ENCODE measurements at regions not wholly inside any gene's neighbourhood (a gene's known extent, or its start where the extent isn't known, plus 50 kb on each side); places are given as distances from the start of the nearest gene placed in this dataset.

DNA sequence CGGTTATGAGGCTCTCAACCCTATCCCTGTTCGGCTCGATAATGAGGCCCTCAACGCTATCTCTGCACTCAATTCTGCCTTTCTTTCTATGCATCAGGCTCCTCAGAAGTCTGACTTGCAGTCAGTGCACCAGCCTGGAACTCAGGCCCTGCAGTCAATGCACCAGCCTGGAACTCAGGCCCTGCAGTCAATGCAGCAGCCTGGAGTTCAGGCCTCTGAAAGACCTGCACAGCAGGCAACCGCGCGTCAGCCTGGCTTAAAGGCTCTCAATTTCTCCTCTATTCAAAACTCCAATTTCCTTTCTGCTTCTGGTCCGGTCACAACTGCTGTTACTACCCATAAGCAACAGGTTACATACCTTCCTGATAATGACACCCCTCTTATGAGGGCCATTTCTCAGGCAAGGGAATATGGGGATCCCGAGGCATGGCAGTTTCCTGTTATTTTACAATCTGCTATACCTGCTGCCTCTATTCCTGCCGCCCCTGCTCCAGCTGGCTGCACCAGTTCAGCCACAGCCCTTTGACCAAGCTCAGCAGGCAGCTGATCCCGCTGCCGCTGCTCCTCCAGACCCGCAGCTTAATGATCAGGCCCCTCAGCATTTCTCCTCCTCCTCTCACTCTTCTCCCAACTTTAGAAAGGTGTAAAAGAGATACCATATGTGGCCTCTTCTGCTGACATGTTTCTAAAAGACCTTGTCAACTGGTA lies 933.6 kb upstream of the FANCL start:
- Histone ChIP-seq H3K23ac (ENCODE audit: insufficient read length) (no peak overlapping the region), H4K91ac (replicated peaks; ENCODE audit: insufficient read length, low read length) (no peak overlapping the region), H3K4me3 (ENCODE audit: extremely low read depth in 1 of 4, insufficient read depth in 2 of 4, low read depth in 3 of 4, low read length in 4 of 4) (no peak overlapping the region), H3K23me2 (ENCODE audit: low read depth, low read length) (no peaks in the 10 kb centered on the region; the same call in 1 of the 2 replicates), H3K56ac (replicated peaks; ENCODE audit: insufficient read length, low read depth, low read length) (no peak overlapping the region), H2BK120ac (replicated peaks; ENCODE audit: low read depth, low read length) (no peak overlapping the region), H2BK5ac (ENCODE audit: low read depth, low read length) (no peak overlapping the region), H3K18ac (ENCODE audit: extremely low read depth, low read length) (no peak overlapping the region), H3K79me1 (ENCODE audit: low read depth, low read length) (no peaks in the 10 kb centered on the region), H3K4me1 (replicated peaks in 1 of 4; ENCODE audit: control insufficient read depth in 3 of 4, insufficient read depth in 4 of 4, low read length in 3 of 4) (no peaks in the 10 kb centered on the region; a peak in 1 of 7 replicates), H3K14ac (ENCODE audit: insufficient read length) (no peak overlapping the region), H2BK12ac (ENCODE audit: low read depth, low read length) (no peak overlapping the region), H2BK15ac (ENCODE audit: low read length) (no peak overlapping the region), H3K36me3 (ENCODE audit: control insufficient read depth in 2 of 4, insufficient read depth in 4 of 4, low read length in 3 of 4) (no peaks in the 10 kb centered on the region), H3K27me3 (replicated peaks in 1 of 4; ENCODE audit: control insufficient read depth in 3 of 4, extremely low read depth in 1 of 4, insufficient read depth in 3 of 4, low read length in 3 of 4) (no peaks in the 10 kb centered on the region; a peak in 3 of 7 replicates), H4K20me1 (replicated peaks in 1 of 2; ENCODE audit: control insufficient read depth in 1 of 2, insufficient read depth in 2 of 2, low read length in 2 of 2) (no peaks in the 10 kb centered on the region), H3K27ac (ENCODE audit: low read depth, low read length) (no peak overlapping the region), H3K9ac (replicated peaks in 1 of 4; ENCODE audit: extremely low read depth in 1 of 4, low read depth in 3 of 4, low read length in 3 of 4) (no peak overlapping the region), H3K79me2 (ENCODE audit: control insufficient read depth in 1 of 2, insufficient read depth in 2 of 2, low read length in 2 of 2) (no peaks in the 10 kb centered on the region), H2AFZ (ENCODE audit: low read length) (0 out of 2 replicates have a peak overlapping the region, but pooled peaks have one; percentile 15), H2BK20ac (ENCODE audit: low read length) (no peak overlapping the region), H4K8ac (ENCODE audit: extremely low read depth, insufficient read depth, low read length) (no peak overlapping the region), H3K4ac (replicated peaks; ENCODE audit: insufficient read length, low read depth, low read length) (no peak overlapping the region), H3K9me3 (ENCODE audit: insufficient read depth in 2 of 2, low read depth in 1 of 2, low read length in 1 of 2) (no peaks in the 10 kb centered on the region), H3K4me2 (ENCODE audit: insufficient read depth in 1 of 2, low read depth in 2 of 2, low read length in 2 of 2) (no peak overlapping the region), H4K5ac (ENCODE audit: insufficient read length, low read depth, low read length) (no peak overlapping the region), H2AK5ac (ENCODE audit: low read depth, low read length) (no peak overlapping the region)
- POLR2A ChIA-PET (ENCODE audit: partially characterized antibody) = no interaction called here
- CTCF ChIA-PET (ENCODE audit: partially characterized antibody) = interaction anchor here (0.9 kb wide), 1 partner anchor 154 kb away, joined by 3 read pairs; no protein-coding TSS in a partner anchor
- DNase-seq (ENCODE audit: low read depth in 1 of 2, low spot score in 2 of 2) = no peak
- no peak for FAIRE-seq
- WGBS, 2 experiments (ENCODE audit: extremely low coverage in 1 of 2, insufficient coverage in 1 of 2, insufficient read length in 1 of 2, insufficient replicate concordance in 2 of 2, low coverage in 1 of 2, low lambda C conversion rate in 2 of 2, missing lambda C conversion rate in 1 of 2) = 85% methylated on average over 13 of the region's 13 CpGs; no CpG with 5 or more reads in 1 of the 2 experiments
- TF ChIP-seq BCL11A (IDR thresholded peaks at IDR 0.05; ENCODE audit: low read depth in 2 of 2, low read length in 2 of 2) = no peak
- TF ChIP-seq, protein P1, sequence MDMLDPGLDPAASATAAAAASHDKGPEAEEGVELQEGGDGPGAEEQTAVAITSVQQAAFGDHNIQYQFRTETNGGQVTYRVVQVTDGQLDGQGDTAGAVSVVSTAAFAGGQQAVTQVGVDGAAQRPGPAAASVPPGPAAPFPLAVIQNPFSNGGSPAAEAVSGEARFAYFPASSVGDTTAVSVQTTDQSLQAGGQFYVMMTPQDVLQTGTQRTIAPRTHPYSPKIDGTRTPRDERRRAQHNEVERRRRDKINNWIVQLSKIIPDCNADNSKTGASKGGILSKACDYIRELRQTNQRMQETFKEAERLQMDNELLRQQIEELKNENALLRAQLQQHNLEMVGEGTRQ (IDR thresholded peaks at IDR 0.05; ENCODE audit: low read length) = no peak
- TF ChIP-seq PHF8 (conservative IDR thresholded peaks at IDR 0.05; ENCODE audit: low read depth, low read length) = no peak
- no peak for TF ChIP-seq TEAD4 (IDR thresholded peaks at IDR 0.05; ENCODE audit: low read depth, low read length)
- TF ChIP-seq RFX5 (IDR thresholded peaks at IDR 0.05; ENCODE audit: borderline replicate concordance, low read depth, low read length) = no peak
- no peak for TF ChIP-seq TAF1 (IDR thresholded peaks at IDR 0.05; ENCODE audit: low read depth, low read length)
- TF ChIP-seq SP4 (IDR thresholded peaks at IDR 0.05; ENCODE audit: low read length) = no peak
- TF ChIP-seq MAFK (IDR thresholded peaks at IDR 0.05; ENCODE audit: low read depth, low read length) = no peak
- TF ChIP-seq GTF2F1 (IDR thresholded peaks at IDR 0.05; ENCODE audit: borderline replicate concordance, low read depth, low read length) = no peak
- no peak for TF ChIP-seq EGR1 (IDR thresholded peaks at IDR 0.05; ENCODE audit: borderline replicate concordance, low read depth, low read length)
- TF ChIP-seq CBX5 (IDR thresholded peaks at IDR 0.05; ENCODE audit: low read depth, low read length) = no peak
- no peak for TF ChIP-seq RBBP5 (IDR thresholded peaks at IDR 0.05; ENCODE audit: borderline replicate concordance, low read depth, low read length)
- no peak for TF ChIP-seq ZNF274 (IDR thresholded peaks at IDR 0.05; ENCODE audit: borderline replicate concordance, extremely low read depth, low read length)
